ENCODE measurements at regions not wholly inside any gene's neighbourhood (a gene's known extent, or its start where the extent isn't known, plus 50 kb on each side); places are given as distances from the start of the nearest gene placed in this dataset.
"Not testable (repeated sequence)": the region's sequence is repeated elsewhere in the genome, so short reads cannot be mapped to it uniquely, and the experiment has no call there.

DNA sequence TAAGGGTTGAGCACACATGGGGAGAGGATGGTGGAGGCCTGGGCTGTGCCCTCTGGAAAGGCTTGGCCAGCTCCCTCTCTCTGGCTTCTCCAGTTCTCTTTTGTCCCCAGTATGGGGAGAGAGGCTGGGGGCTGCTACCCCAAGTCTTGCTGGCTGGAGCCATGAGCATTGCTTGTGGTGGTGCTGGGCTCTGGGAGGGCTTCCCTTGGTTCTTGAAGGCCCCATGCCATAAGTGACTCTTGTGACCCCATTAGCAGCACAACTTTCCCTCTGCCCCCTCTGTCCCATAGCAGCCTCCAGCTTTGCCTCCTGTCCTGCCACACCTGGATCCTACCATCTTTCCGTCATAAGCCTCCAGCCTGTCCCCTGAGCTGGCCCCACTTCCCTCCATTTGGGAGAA is 177.5 kb downstream of the TRIM43 start:
- POLR2A ChIA-PET (ENCODE audit: partially characterized antibody); FAIRE-seq; H3K23me2 ChIP-seq (ENCODE audit: low read depth, low read length); H4K5ac ChIP-seq (ENCODE audit: insufficient read length, low read depth, low read length); H3K4me2 ChIP-seq (ENCODE audit: insufficient read depth in 1 of 2, low read depth in 2 of 2, low read length in 2 of 2); H3K79me1 ChIP-seq (ENCODE audit: low read depth, low read length); H4K8ac ChIP-seq (ENCODE audit: extremely low read depth, insufficient read depth, low read length); H3K56ac ChIP-seq (replicated peaks; ENCODE audit: insufficient read length, low read depth, low read length); H4K20me1 ChIP-seq (replicated peaks in 1 of 2; ENCODE audit: control insufficient read depth in 1 of 2, insufficient read depth in 2 of 2, low read length in 2 of 2); H2BK20ac ChIP-seq (ENCODE audit: low read length); H2AFZ ChIP-seq (ENCODE audit: low read length); H2BK120ac ChIP-seq (replicated peaks; ENCODE audit: low read depth, low read length); H4K91ac ChIP-seq (replicated peaks; ENCODE audit: insufficient read length, low read length); H3K9ac ChIP-seq (replicated peaks in 1 of 4; ENCODE audit: extremely low read depth in 1 of 4, low read depth in 3 of 4, low read length in 3 of 4); H2BK5ac ChIP-seq (ENCODE audit: low read depth, low read length); H3K4me3 ChIP-seq (ENCODE audit: extremely low read depth in 1 of 4, insufficient read depth in 2 of 4, low read depth in 3 of 4, low read length in 4 of 4); H3K4ac ChIP-seq (replicated peaks; ENCODE audit: insufficient read length, low read depth, low read length); H3K27me3 ChIP-seq (replicated peaks in 1 of 4; ENCODE audit: control insufficient read depth in 3 of 4, extremely low read depth in 1 of 4, insufficient read depth in 3 of 4, low read length in 3 of 4); H3K14ac ChIP-seq (ENCODE audit: insufficient read length); H3K36me3 ChIP-seq (ENCODE audit: control insufficient read depth in 2 of 4, insufficient read depth in 4 of 4, low read length in 3 of 4); H3K27ac ChIP-seq (ENCODE audit: low read depth, low read length); CTCF ChIA-PET (ENCODE audit: partially characterized antibody); H3K4me1 ChIP-seq (replicated peaks in 1 of 4; ENCODE audit: control insufficient read depth in 3 of 4, insufficient read depth in 4 of 4, low read length in 3 of 4); H2AK5ac ChIP-seq (ENCODE audit: low read depth, low read length); H3K18ac ChIP-seq (ENCODE audit: extremely low read depth, low read length); H2BK12ac ChIP-seq (ENCODE audit: low read depth, low read length); H2BK15ac ChIP-seq (ENCODE audit: low read length); DNase-seq (ENCODE audit: low read depth in 1 of 2, low spot score in 2 of 2); H3K23ac ChIP-seq (ENCODE audit: insufficient read length); H3K79me2 ChIP-seq (ENCODE audit: control insufficient read depth in 1 of 2, insufficient read depth in 2 of 2, low read length in 2 of 2): not testable (repeated sequence)
- 67% methylated on average over 1 of the region's 1 CpG; no CpG with 5 or more reads in 1 of the 2 experiments for WGBS, 2 experiments (ENCODE audit: extremely low coverage in 1 of 2, insufficient coverage in 1 of 2, insufficient read length in 1 of 2, insufficient replicate concordance in 2 of 2, low coverage in 1 of 2, low lambda C conversion rate in 2 of 2, missing lambda C conversion rate in 1 of 2)
- H3K9me3 ChIP-seq (ENCODE audit: insufficient read depth in 2 of 2, low read depth in 1 of 2, low read length in 1 of 2): peaks cover 7 to 40% of the 10 kb centered on the region in 2 experiments; a peak in 3 of 4 replicates

DNA sequence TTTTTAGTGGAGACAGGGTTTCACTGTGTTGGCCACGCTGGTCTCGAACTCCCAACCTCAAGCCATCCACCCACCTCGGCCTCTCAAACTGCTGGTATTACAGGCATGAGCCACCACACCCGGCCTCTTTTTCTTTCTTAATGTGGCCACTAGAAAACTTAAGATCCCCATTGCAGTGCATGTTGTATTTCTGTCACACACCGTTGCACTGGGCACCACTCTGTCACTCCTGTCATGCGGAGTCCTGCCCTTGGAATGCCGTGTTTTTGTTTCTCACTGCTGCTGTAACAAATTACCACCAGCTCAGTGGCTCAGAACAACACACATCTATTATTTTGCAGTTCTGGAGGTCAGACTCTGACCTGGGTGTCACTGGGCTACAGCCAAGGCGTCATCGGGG is 178.9 kb downstream of the TRIM43 start:
- H3K4me2 ChIP-seq (ENCODE audit: insufficient read depth in 1 of 2, low read depth in 2 of 2, low read length in 2 of 2); H3K27ac ChIP-seq (ENCODE audit: low read depth, low read length); H4K8ac ChIP-seq (ENCODE audit: extremely low read depth, insufficient read depth, low read length); H3K14ac ChIP-seq (ENCODE audit: insufficient read length); H2BK20ac ChIP-seq (ENCODE audit: low read length); H3K79me1 ChIP-seq (ENCODE audit: low read depth, low read length); H3K4me1 ChIP-seq (replicated peaks in 1 of 4; ENCODE audit: control insufficient read depth in 3 of 4, insufficient read depth in 4 of 4, low read length in 3 of 4); H3K79me2 ChIP-seq (ENCODE audit: control insufficient read depth in 1 of 2, insufficient read depth in 2 of 2, low read length in 2 of 2); H4K91ac ChIP-seq (replicated peaks; ENCODE audit: insufficient read length, low read length); CTCF ChIA-PET (ENCODE audit: partially characterized antibody); H2BK12ac ChIP-seq (ENCODE audit: low read depth, low read length); H3K4ac ChIP-seq (replicated peaks; ENCODE audit: insufficient read length, low read depth, low read length); H3K56ac ChIP-seq (replicated peaks; ENCODE audit: insufficient read length, low read depth, low read length); POLR2A ChIA-PET (ENCODE audit: partially characterized antibody); H4K20me1 ChIP-seq (replicated peaks in 1 of 2; ENCODE audit: control insufficient read depth in 1 of 2, insufficient read depth in 2 of 2, low read length in 2 of 2); H2BK120ac ChIP-seq (replicated peaks; ENCODE audit: low read depth, low read length); H4K5ac ChIP-seq (ENCODE audit: insufficient read length, low read depth, low read length); H2AFZ ChIP-seq (ENCODE audit: low read length); H3K23me2 ChIP-seq (ENCODE audit: low read depth, low read length); H2BK15ac ChIP-seq (ENCODE audit: low read length); H2AK5ac ChIP-seq (ENCODE audit: low read depth, low read length); DNase-seq (ENCODE audit: low read depth in 1 of 2, low spot score in 2 of 2); H3K27me3 ChIP-seq (replicated peaks in 1 of 4; ENCODE audit: control insufficient read depth in 3 of 4, extremely low read depth in 1 of 4, insufficient read depth in 3 of 4, low read length in 3 of 4); H3K18ac ChIP-seq (ENCODE audit: extremely low read depth, low read length); H3K9ac ChIP-seq (replicated peaks in 1 of 4; ENCODE audit: extremely low read depth in 1 of 4, low read depth in 3 of 4, low read length in 3 of 4); H2BK5ac ChIP-seq (ENCODE audit: low read depth, low read length); H3K4me3 ChIP-seq (ENCODE audit: extremely low read depth in 1 of 4, insufficient read depth in 2 of 4, low read depth in 3 of 4, low read length in 4 of 4); H3K36me3 ChIP-seq (ENCODE audit: control insufficient read depth in 2 of 4, insufficient read depth in 4 of 4, low read length in 3 of 4); FAIRE-seq; H3K23ac ChIP-seq (ENCODE audit: insufficient read length): not testable (repeated sequence)
- peaks cover 7 to 27% of the 10 kb centered on the region in 2 experiments; a peak in 3 of 4 replicates for H3K9me3 ChIP-seq (ENCODE audit: insufficient read depth in 2 of 2, low read depth in 1 of 2, low read length in 1 of 2)
- 85% methylated on average over 4 of the region's 9 CpGs; no CpG with 5 or more reads in 1 of the 2 experiments for WGBS, 2 experiments (ENCODE audit: extremely low coverage in 1 of 2, insufficient coverage in 1 of 2, insufficient read length in 1 of 2, insufficient replicate concordance in 2 of 2, low coverage in 1 of 2, low lambda C conversion rate in 2 of 2, missing lambda C conversion rate in 1 of 2)

All from H1 (cell line).